Activated CD4-positive, alpha-beta T cell treated with anti-CD3 and anti-CD28 coated beads, Interleukin-2, amount 50 U/mL, for 16 hours (primary cell): ENCODE measurements at regions not wholly inside any gene's neighbourhood (a gene's known extent, or its start where the extent isn't known, plus 50 kb on each side); places are given as distances from the start of the nearest gene placed in this dataset.
"Not testable (repeated sequence)": the region's sequence is repeated elsewhere in the genome, so short reads cannot be mapped to it uniquely, and the experiment has no call there.

Experiments used
- DNase-seq: peaks from one replicate; pipeline ENCODE4 v3.0.0-alpha.2; 2020

- DNase-seq, result no peak
Measured at GRCh38 chr10:113474752-113475151, 78.1 kb upstream of the HABP2 start.

DNA sequence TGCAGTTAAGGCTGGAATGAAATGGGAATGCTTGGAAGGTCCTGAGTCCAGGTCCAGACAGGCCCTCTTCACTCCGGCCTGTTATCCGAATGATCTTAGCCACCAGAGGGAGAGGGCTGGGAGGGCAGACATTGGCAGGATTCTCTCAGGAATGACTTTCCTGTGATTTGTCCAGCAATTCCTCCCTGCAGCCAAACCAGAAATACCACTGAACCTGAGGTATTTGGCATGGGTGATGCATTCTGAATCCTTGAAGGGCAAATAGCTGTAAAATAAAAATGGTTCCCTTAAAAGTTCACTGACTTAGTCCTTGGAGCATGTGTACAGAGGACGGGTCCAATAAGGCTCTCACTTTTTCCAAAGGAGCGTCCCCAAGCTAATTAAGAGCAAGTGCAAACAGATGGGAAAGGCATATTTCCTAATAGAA, 77.5 kb upstream of the HABP2 start:
- DNase-seq, result no peak

GRCh38 chr10:113476191-113476590, 76.7 kb upstream of the HABP2 start:
- no peak for DNase-seq

- DNase-seq, result no peak
Measured at GRCh38 chr10:113476673-113477072, 76.2 kb upstream of the HABP2 start.

DNA sequence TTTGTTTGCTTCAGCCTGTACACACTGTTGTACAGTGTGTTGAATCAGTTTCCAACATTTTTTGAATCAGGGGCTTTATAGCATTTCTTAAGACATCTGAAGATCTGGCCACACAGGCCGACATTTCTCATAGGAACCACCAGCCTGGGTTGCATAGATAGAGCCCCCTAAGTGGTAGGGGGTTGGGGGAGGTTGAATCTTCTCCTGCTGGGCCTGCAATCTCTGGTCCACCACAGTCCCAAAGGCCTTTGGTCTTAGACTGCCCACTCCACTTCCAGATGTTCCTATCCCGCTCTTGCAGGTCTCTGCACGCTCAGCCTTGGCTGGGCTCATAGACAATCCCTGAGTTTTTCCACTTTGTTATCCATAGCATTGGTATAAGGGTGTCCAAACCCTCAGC, 75.4 kb upstream of the HABP2 start:
- DNase-seq, result no peak

- DNase-seq, result no peak
Measured at GRCh38 chr10:113479346-113480080, 73.3 kb upstream of the HABP2 start.

GRCh38 chr10:113480081-113480360, 72.8 kb upstream of the HABP2 start:
- DNase-seq, result no peak

DNA sequence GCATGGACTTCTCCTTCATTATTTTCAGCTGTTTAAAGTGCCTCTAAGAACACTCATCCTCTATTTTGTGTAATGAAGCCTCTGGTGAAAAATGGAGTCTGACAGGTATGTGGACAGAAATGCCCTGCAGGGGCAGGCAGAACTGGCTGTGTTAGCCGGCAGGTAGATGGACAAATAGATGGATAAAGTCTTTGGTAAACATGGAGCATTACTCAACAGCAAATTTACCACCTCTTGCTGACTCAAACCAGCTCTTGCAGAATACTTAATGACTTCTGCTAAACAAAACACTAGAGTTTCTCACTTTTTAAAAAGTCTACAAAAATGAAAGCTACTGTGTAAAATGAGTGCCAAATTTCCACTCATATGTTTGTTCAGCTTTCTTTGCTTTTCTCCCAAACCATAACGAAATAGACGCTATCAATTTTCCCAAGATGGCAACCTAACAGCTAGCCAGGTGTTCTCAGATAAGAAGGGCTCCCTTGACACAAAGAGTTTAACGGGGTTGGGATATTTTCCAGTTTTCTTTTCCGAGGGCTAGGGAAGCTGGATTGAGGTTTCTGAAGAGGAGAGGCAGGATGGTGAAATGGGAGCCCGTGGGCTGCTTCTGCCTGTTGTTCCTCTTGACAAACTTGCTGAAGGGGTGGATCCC, 71.9 kb upstream of the HABP2 start:
- DNase-seq, result no peak

DNA sequence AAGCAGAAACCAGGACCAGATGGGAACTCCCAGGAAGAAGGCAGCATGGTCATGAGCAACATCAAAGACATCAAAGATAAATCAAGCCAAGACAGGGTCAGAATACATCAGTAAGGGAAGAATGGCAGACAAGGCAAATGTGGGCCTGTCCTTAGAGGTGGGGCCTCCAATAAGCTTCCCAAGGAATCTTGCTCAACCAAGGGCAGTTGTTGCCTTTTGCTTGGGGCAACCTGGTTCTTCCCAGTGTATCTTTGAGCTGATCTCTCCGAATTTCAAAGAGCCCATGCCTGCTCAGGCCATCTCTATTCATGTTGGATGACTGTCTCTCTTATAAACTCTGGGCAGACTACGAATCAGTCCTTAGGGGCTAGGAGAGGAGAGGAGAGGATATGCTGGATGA, 68.4 kb upstream of the HABP2 start:
- DNase-seq, result no peak

DNA sequence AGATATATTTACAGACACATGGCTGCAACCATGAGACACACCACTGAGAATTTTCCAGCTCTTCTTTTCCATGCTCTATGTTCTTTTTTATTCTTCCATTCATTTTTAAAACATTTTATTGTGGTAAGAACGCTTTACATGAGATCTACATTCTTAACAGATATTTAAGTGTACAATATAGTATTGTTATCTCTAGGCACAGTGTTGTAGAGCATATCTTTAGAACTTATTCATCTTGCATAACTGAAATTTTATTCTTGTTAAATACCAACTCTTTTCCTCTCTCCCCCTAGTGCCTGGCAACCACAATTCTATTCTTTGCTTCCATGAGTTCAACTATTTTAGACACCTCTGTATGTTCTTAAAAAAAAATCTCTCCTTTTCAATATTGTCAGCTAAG, 67.1 kb upstream of the HABP2 start:
- DNase-seq, result no peak

DNA sequence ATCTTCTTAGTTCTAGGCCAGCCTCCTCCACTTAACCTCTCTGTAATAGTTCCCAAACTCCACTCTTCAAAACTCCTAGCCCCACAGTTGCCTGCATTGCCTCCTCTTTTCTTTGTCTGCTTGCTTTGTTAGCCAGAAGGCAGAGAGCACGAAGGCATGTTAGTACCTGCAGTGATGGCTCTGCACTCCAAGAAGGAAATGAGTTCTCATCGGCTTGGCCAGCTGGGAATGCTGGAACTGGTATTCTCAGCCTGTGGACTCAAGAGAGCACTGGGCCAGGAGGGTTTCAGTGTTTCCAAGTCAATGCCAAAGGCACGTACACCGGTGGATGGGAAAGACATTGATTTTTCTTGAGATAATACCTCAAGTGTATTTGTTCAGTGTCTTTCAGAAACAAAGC, 66.3 kb upstream of the HABP2 start:
- DNase-seq, result no peak

DNA sequence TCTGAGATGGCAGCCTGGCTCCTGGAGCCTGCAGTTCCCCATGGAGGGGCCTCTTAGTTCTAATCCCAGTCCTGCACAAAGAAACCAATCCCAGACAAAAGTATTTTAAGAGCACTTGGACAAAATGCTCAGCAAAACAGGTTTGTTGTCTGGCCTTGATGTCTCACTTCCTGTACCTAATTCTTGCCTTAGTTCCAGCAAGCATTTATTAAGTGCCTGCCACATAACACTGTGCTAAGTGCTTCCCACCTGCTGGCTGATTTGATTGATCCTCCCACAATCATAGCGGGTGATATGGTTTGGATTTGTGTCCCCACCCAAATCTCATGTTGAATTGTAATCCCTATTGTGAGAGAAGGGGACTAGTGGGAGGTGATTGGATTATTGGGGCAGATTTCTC, 65.7 kb upstream of the HABP2 start:
- DNase-seq, result no peak

- DNase-seq, result no peak
Measured at GRCh38 chr10:113488186-113488585, 64.7 kb upstream of the HABP2 start.

DNA sequence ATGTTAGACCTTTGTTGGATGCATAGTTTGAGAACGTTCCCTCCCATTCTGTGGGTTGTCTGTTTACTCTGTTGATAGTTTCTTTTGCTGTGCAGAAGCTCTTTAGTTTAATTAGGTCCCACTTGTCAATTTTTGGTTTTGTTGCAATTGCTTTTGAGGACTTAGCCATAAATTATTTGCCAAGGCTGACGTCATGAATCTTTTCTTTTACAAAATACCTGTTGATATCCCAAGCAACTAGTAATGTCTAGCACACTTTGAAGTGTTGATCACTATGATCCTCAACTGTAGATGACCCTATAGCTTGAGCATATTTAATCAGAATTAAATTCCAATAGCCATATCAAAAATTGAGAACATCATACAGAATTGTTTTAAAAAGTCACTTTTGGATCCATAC, 63.3 kb upstream of the HABP2 start:
- not testable (repeated sequence) for DNase-seq

GRCh38 chr10:113491967-113492565, 60.8 kb upstream of the HABP2 start:
- DNase-seq, result no peak

DNA sequence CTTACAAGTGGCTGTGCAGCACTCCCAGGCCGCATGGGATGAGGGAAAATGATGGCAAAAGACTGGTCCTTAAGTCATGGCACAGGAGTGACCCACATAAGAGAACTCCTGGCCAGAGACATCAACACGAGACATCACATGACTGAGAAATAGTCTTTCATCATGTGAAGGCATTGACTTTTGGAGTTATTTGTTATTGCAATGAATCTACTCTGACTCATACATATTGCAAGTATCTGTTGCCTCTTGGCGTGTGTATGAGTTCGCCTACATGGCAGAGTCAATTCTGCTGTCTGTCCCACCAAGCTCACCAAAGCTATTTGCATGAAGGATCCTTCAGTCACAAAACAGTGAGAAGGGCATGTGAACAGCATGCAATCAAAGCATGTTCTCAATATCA, 59.7 kb upstream of the HABP2 start:
- DNase-seq, result no peak

GRCh38 chr10:113493882-113494301, 59.0 kb upstream of the HABP2 start:
- DNase-seq, result no peak

GRCh38 chr10:113494761-113495160, 58.1 kb upstream of the HABP2 start:
- DNase-seq, result no peak

DNA sequence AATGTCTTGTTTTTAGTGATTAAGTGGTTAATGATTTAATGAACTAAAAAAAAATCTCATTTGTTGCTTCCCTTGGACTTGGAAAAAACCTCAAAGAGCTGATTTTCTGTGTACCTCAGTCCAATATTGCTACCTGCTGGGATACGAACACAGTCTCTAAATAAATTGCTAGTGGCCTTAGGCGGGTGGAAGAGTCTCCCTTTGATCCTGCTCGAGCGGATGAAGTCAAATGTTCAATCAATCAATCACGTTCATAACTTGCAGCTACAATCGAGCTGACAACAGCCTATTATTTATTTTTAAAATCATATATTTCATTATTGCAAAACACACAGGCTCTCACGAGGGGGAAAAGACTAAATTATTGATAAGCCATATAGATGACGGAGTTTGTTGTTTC, 57.3 kb upstream of the HABP2 start:
- no peak for DNase-seq

GRCh38 chr10:113496111-113497109, 56.4 kb upstream of the HABP2 start:
- DNase-seq, result no peak

DNA sequence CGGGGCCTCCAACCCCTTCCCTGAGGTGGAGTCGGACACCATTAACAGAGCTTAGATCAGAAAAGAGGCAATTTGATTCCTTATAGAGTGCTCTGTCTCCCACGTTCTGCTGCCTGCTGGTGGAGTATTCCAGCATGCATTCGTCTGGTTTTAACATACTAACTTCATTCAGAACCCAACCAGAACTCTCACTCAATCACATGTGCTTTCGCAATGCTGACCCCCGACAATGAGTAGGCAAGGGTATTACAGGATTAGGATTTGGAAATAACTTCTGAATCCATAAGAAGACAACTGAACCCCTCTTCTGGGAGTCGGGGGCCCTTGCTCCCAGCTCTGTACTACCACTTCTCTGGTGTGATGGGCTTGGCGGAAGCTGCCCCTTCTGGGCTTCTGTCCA, 55.7 kb upstream of the HABP2 start:
- no peak for DNase-seq

DNA sequence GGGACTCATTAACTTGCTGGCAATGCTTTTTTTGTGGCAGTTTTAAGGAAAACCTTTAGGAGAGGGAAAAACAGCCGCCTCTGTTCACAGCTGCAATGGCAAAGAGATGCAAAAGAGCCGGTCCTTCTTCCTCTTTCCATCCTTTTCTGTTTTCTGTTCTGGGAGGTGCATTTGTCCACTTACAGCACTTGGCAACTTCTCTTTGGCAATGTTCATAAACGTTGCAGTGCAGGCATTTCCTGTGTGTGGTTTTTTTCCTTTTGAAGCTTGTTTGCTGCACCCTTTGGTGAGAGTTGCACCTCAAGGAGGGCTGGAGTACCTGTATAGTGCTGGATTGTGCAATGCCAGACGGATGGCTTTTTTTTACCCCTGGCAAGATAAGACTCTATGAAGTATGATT, 53.9 kb upstream of the HABP2 start:
- DNase-seq, result no peak

GRCh38 chr10:113499806-113500205, 53.0 kb upstream of the HABP2 start:
- no peak for DNase-seq
